IMR-90 (cell line): ENCODE measurements at regions not wholly inside any gene's neighbourhood (a gene's known extent, or its start where the extent isn't known, plus 50 kb on each side); places are given as distances from the start of the nearest gene placed in this dataset.
A peak's percentile ranks its signal among the peaks of the same experiment; 100 is the strongest.

ENCODE experiments used
- ATAC-seq: fragments of 200-7000 bp; cut with Tn5 transposase; 2 replicates; pipeline ENCODE4 v1.9.1; 2020; ENCODE audit warnings: low read depth, mild to moderate bottlenecking, moderate library complexity
- BruUV-seq: library from RNA; stranded (reverse); fragments of 400-500 nt; replicated peaks from 2 replicates; lab custom pipeline; 2021; lab: Mats Ljungman, UMichigan
- CTCF ChIA-PET: fragments of 300-600 bp; formaldehyde crosslinking; extraction: SDS; loops from one replicate; lab custom pipeline; 2021; ENCODE audit warnings: antibody characterized with exemption; lab: Yijun Ruan, JAX
- POLR2A ChIA-PET: fragments of 300-600 bp; sonication (Branson Sonifier 250); formaldehyde crosslinking; loops from one replicate; lab custom pipeline; 2022; ENCODE audit warnings: antibody characterized with exemption; ENCODE audit not compliant: unreplicated experiment; lab: Charles Lee
- DNase-seq: peaks from one replicate; pipeline ENCODE4 v3.0.0; 2013
- H2AFZ ChIP-seq: replicated peaks from 2 replicates; pipeline ENCODE3; 2013; ENCODE audit warnings: low read length, mild to moderate bottlenecking; ENCODE audit not compliant: poor library complexity
- H2AK5ac ChIP-seq: 2 replicates; pipeline ENCODE4 v1.6.1; 2013; ENCODE audit warnings: low read depth, low read length, inconsistent platforms
- H2AK9ac ChIP-seq: replicated peaks from 2 replicates; pipeline ENCODE3; 2013; ENCODE audit warnings: mild to moderate bottlenecking, low read depth, low read length, moderate library complexity; ENCODE audit not compliant: poor library complexity
- H2BK120ac ChIP-seq: 2 replicates; pipeline ENCODE4 v1.6.1; 2013; ENCODE audit warnings: low read depth, low read length, inconsistent platforms
- H2BK15ac ChIP-seq: 3 replicates; pipeline ENCODE4 v1.6.1; 2013; ENCODE audit warnings: low read depth, low read length, inconsistent platforms
- H2BK20ac ChIP-seq: 2 replicates; pipeline ENCODE4 v1.6.1; 2013; ENCODE audit warnings: low read depth, mild to moderate bottlenecking, inconsistent platforms, low read length, moderate library complexity
- H2BK5ac ChIP-seq: 2 replicates; pipeline ENCODE4 v1.6.1; 2013; ENCODE audit warnings: mild to moderate bottlenecking, low read depth, low read length, inconsistent platforms; ENCODE audit not compliant: poor library complexity, severe bottlenecking
- H3K14ac ChIP-seq: replicated peaks from 2 replicates; pipeline ENCODE4 v1.6.1; 2013; ENCODE audit warnings: low read depth, low read length, inconsistent platforms
- H3K18ac ChIP-seq: 2 replicates; pipeline ENCODE4 v1.6.1; 2013; ENCODE audit warnings: low read depth, low read length, control low read depth
- H3K23ac ChIP-seq: 2 replicates; pipeline ENCODE4 v1.6.1; 2013; ENCODE audit warnings: low read depth, low read length, inconsistent platforms
- H3K27ac ChIP-seq: 2 replicates; pipeline ENCODE4 v1.5.1; 2013; ENCODE audit warnings: mild to moderate bottlenecking, control low read depth, low read length; ENCODE audit not compliant: insufficient read depth
- H3K27me3 ChIP-seq: 2 replicates; pipeline ENCODE4 v1.6.1; 2013; ENCODE audit warnings: low read length; ENCODE audit not compliant: control insufficient read depth, insufficient read depth
- H3K36me3 ChIP-seq: 2 replicates; pipeline ENCODE4 v1.6.1; 2013; ENCODE audit warnings: low read length, mixed read lengths; ENCODE audit not compliant: control insufficient read depth, insufficient read depth
- H3K4ac ChIP-seq: 2 replicates; pipeline ENCODE4 v1.6.1; 2013; ENCODE audit warnings: low read depth, low read length, inconsistent platforms
- H3K4me1 ChIP-seq: 2 replicates; pipeline ENCODE4 v1.6.1; 2013; ENCODE audit warnings: low read length, mixed read lengths; ENCODE audit not compliant: control insufficient read depth, insufficient read depth
- H3K4me2 ChIP-seq: 2 replicates; pipeline ENCODE4 v1.6.1; 2013; ENCODE audit warnings: low read depth, mild to moderate bottlenecking, control low read depth, low read length, moderate library complexity
- H3K4me3 ChIP-seq: 2 replicates; pipeline ENCODE4 v1.5.1; 2013; ENCODE audit warnings: low read depth, mild to moderate bottlenecking, control low read depth, low read length, moderate library complexity; ENCODE audit not compliant: insufficient read depth
- H3K56ac ChIP-seq: 2 replicates; pipeline ENCODE4 v1.6.1; 2013; ENCODE audit warnings: low read length, inconsistent platforms; ENCODE audit not compliant: insufficient read depth; ENCODE audit errors: extremely low read depth
- H3K79me1 ChIP-seq, 2 experiments: 2 replicates each; pipeline ENCODE4 v1.6.1; 2013; ENCODE audit warnings: low read length in 2 of 2, inconsistent platforms in 1 of 2, low read depth in 1 of 2
- H3K9ac ChIP-seq: 2 replicates; pipeline ENCODE4 v1.6.1; 2013; ENCODE audit warnings: low read depth, low read length, control low read depth
- H3K9me1 ChIP-seq: 2 replicates; pipeline ENCODE4 v1.6.1; 2013; ENCODE audit warnings: low read length, inconsistent platforms; ENCODE audit not compliant: insufficient read depth
- H3K9me3 ChIP-seq: 2 replicates; pipeline ENCODE4 v1.6.1; 2013; ENCODE audit warnings: low read length; ENCODE audit not compliant: control insufficient read depth, insufficient read depth
- H4K20me1 ChIP-seq: 2 replicates; pipeline ENCODE4 v1.6.1; 2013; ENCODE audit warnings: low read length, inconsistent platforms; ENCODE audit not compliant: insufficient read depth
- H4K5ac ChIP-seq: 2 replicates; pipeline ENCODE4 v1.6.1; 2013; ENCODE audit warnings: mild to moderate bottlenecking, low read depth, low read length, control low read depth
- H4K8ac ChIP-seq, 2 experiments: 2 replicates each; pipeline ENCODE4 v1.6.1; 2013; ENCODE audit warnings: low read depth in 2 of 2, low read length in 2 of 2, control low read depth in 1 of 2, inconsistent platforms in 1 of 2
- H4K91ac ChIP-seq: 2 replicates; pipeline ENCODE4 v1.6.1; 2013; ENCODE audit warnings: low read depth, low read length, inconsistent platforms; ENCODE audit not compliant: insufficient read depth
- BHLHE40 ChIP-seq: fragments of 150-350 bp; IDR thresholded peaks from 2 replicates; pipeline ENCODE4 v1.6.1; 2016; ENCODE audit warnings: mild to moderate bottlenecking, low read depth, low read length
- CEBPB ChIP-seq: IDR thresholded peaks from 2 replicates; pipeline ENCODE4 v1.6.1; 2012; ENCODE audit warnings: low read depth, low read length, improper control_type of control experiment
- CHD1 ChIP-seq: IDR thresholded peaks from 2 replicates; pipeline ENCODE4 v1.6.1; 2012; ENCODE audit warnings: low read depth, low read length, improper control_type of control experiment
- CTCF ChIP-seq: conservative IDR thresholded peaks from 2 replicates; pipeline ENCODE4 v1.5.1; 2012; ENCODE audit warnings: mild to moderate bottlenecking, low read depth, low read length, improper control_type of control experiment
- ELK1 ChIP-seq: fragments of 150-350 bp; IDR thresholded peaks from 2 replicates; pipeline ENCODE4 v1.6.1; 2016; ENCODE audit warnings: low read depth, mild to moderate bottlenecking, low read length, moderate library complexity, borderline replicate concordance
- FOS ChIP-seq: fragments of 150-350 bp; IDR thresholded peaks from 2 replicates; pipeline ENCODE4 v1.6.1; 2016; ENCODE audit warnings: low read depth, low read length
- MAFK ChIP-seq: IDR thresholded peaks from 2 replicates; pipeline ENCODE4 v1.6.1; 2012; ENCODE audit warnings: low read depth, low read length, improper control_type of control experiment
- MAZ ChIP-seq: IDR thresholded peaks from 2 replicates; pipeline ENCODE4 v1.6.1; 2012; ENCODE audit warnings: low read depth, mild to moderate bottlenecking, low read length, improper control_type of control experiment, moderate library complexity, borderline replicate concordance
- MXI1 ChIP-seq: IDR thresholded peaks from 2 replicates; pipeline ENCODE4 v1.6.1; 2012; ENCODE audit warnings: low read depth, mild to moderate bottlenecking, low read length, moderate library complexity, borderline replicate concordance
- NFE2L2 ChIP-seq: fragments of 150-350 bp; IDR thresholded peaks from 2 replicates; pipeline ENCODE4 v1.6.1; 2016; ENCODE audit warnings: low read depth, mild to moderate bottlenecking, low read length
- POLR2A ChIP-seq: IDR thresholded peaks from 2 replicates; pipeline ENCODE4 v1.6.1; 2012; ENCODE audit warnings: mild to moderate bottlenecking, low read depth, low read length
- RAD21 ChIP-seq: IDR thresholded peaks from 2 replicates; pipeline ENCODE4 v1.6.1; 2012; ENCODE audit warnings: low read length, improper control_type of control experiment
- RCOR1 ChIP-seq: IDR thresholded peaks from 2 replicates; pipeline ENCODE4 v1.6.1; 2012; ENCODE audit warnings: mild to moderate bottlenecking, low read length, improper control_type of control experiment; ENCODE audit not compliant: insufficient replicate concordance
- RFX5 ChIP-seq: IDR thresholded peaks from 2 replicates; pipeline ENCODE4 v1.8.0; 2012; ENCODE audit warnings: low read depth, mild to moderate bottlenecking, low read length, moderate library complexity
- SMC3 ChIP-seq: fragments of 150-350 bp; IDR thresholded peaks from 2 replicates; pipeline ENCODE4 v1.6.1; 2016; ENCODE audit warnings: low read depth, mild to moderate bottlenecking, antibody characterized with exemption, low read length, moderate library complexity
- USF2 ChIP-seq: fragments of 150-350 bp; IDR thresholded peaks from 2 replicates; pipeline ENCODE4 v1.6.1; 2017; ENCODE audit warnings: mild to moderate bottlenecking, antibody characterized with exemption, low read length, low read depth
- WGBS, 2 experiments: methylation state at CpG; one replicate each; pipeline versions ENCODE4 v1.1.5 to v1.1.7; 2013; ENCODE audit warnings: missing lambda C conversion rate in 2 of 2; ENCODE audit not compliant: insufficient read length in 1 of 2; ENCODE audit errors: extremely low coverage in 2 of 2; 5-methylcytosine and 5-hydroxymethylcytosine counted together
- dilution Hi-C: fragments of 300-500 bp; cut with HindIII; formaldehyde crosslinking; loops from one replicate; pipeline ENCODE4 v1.14.3; 2018; ENCODE audit warnings: low sequenced_read_pairs; ENCODE audit not compliant: unreplicated experiment
- in situ Hi-C: fragments of 300-500 bp; cut with MboI; formaldehyde crosslinking; loops from 3 replicates; pipeline ENCODE4 v1.14.3; 2019; ENCODE audit warnings: low sequenced_read_pairs, inconsistent platforms, mixed read lengths
- intact Hi-C: fragments of 100-400 bp; cut with micrococcal nuclease; formaldehyde crosslinking; loops from 2 replicates; pipeline ENCODE4 v1.10.0; 2022

- ChIA-PET CTCF (no interaction called here), POLR2A (no interaction called here)
- intact Hi-C loops = loop anchor here (5.0 kb wide), 1 partner anchor 56 kb away; no protein-coding TSS in a partner anchor
Measured at GRCh38 chr4:141571793-141572192, 64.6 kb upstream of the IL15 start.

More at GRCh38 chr4:141571793-141572192, 64.6 kb upstream of the IL15 start:
- H3K18ac ChIP-seq = peak overlapping the region; percentile 78; the same call in 1 of the 2 replicates
- H2BK15ac ChIP-seq = peak overlapping the region; percentile 26; the same call in 1 of the 3 replicates
- no peak overlapping the region for H3K27ac ChIP-seq
- in situ Hi-C loops (no loop called here), dilution Hi-C loops (no loop called here)
- H2AFZ ChIP-seq = no peak overlapping the region
- H3K79me1 ChIP-seq = no peaks in the 10 kb centered on the region
- H2BK120ac ChIP-seq = no peak overlapping the region
- no peaks in the 10 kb centered on the region for H3K9me3 ChIP-seq
- H4K20me1 ChIP-seq = no peaks in the 10 kb centered on the region
- no peaks in the 10 kb centered on the region for H3K9me1 ChIP-seq
- H2BK20ac ChIP-seq = no peak overlapping the region
- H3K9ac ChIP-seq = no peak overlapping the region
- H3K27me3 ChIP-seq = no peaks in the 10 kb centered on the region
- H3K14ac ChIP-seq = no peak overlapping the region
- H2AK9ac ChIP-seq = no peak overlapping the region
- no peak overlapping the region for H3K23ac ChIP-seq
- H3K4me1 ChIP-seq = peaks cover 2% of the 10 kb centered on the region
- WGBS, 2 experiments = no CpG with 5 or more reads among the region's 6 CpGs
- DNase-seq (no peak), ATAC-seq (no peak)
- no peak overlapping the region for H3K4me2 ChIP-seq
- H3K4ac ChIP-seq = no peak overlapping the region
- H3K36me3 ChIP-seq = no peaks in the 10 kb centered on the region
- TF ChIP-seq MAZ = no peak
- TF ChIP-seq RCOR1 = no peak
- no peak for TF ChIP-seq RAD21
- TF ChIP-seq CHD1 = no peak
- TF ChIP-seq CEBPB = no peak
- no peak for TF ChIP-seq BHLHE40
- TF ChIP-seq MAFK = no peak
- no peak for TF ChIP-seq ELK1
- no peak for TF ChIP-seq FOS
- TF ChIP-seq RFX5 = no peak
- no peak for TF ChIP-seq POLR2A
- no peak for TF ChIP-seq CTCF
- no peak for TF ChIP-seq SMC3
- no peak for TF ChIP-seq NFE2L2
- no peak for TF ChIP-seq MXI1
- no peak for TF ChIP-seq USF2
- no peak overlapping the region for H4K8ac ChIP-seq
- no peak overlapping the region for H3K56ac ChIP-seq
- no peak overlapping the region for H4K5ac ChIP-seq
- BruUV-seq = no TSS peak
- no peak overlapping the region for H4K91ac ChIP-seq
- H2BK5ac ChIP-seq = no peak overlapping the region
- H2AK5ac ChIP-seq = peak overlapping the region; percentile 48; the same call in 1 of the 2 replicates
- no peak overlapping the region for H3K4me3 ChIP-seq
